ENCODE measurements at regions not wholly inside any gene's neighbourhood (a gene's known extent, or its start where the extent isn't known, plus 50 kb on each side); places are given as distances from the start of the nearest gene placed in this dataset.

DNA sequence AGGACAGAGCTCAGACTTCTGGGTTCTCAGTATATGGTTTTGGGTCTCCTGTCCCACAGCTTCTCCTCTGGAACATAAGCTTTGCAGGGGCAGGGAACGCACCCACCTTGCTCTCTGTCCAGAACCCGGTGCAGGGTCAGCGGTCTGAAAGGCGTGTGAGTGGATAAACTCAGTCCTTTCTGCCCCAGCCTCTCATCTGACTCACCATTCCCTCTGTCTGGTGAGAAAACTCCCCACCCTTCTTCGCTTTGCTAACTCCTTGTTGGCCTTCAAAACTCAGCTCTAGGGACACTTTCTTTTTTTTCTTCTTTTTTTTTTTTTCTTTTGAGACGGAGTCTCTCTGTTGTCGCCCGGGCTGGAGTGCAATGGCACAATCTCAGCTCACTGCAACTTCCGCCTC is 68.9 kb upstream of the NUP50 start:
- H3K4me3 ChIP-seq (ENCODE audit: low read length) = no peak overlapping the region
- DNase-seq (ENCODE audit: low read depth) = no peak
- no peak for TF ChIP-seq CTCF (conservative IDR thresholded peaks at IDR 0.05; ENCODE audit: low read length)

GRCh38 chr22:45096256-45096907 is 67.3 kb upstream of the NUP50 start:
- no peak overlapping the region for H3K4me3 ChIP-seq (ENCODE audit: low read length)
- peak; percentile 98 for TF ChIP-seq CTCF (conservative IDR thresholded peaks at IDR 0.05; ENCODE audit: low read length)
- DNase-seq (ENCODE audit: low read depth) = peak; percentile 59

DNA sequence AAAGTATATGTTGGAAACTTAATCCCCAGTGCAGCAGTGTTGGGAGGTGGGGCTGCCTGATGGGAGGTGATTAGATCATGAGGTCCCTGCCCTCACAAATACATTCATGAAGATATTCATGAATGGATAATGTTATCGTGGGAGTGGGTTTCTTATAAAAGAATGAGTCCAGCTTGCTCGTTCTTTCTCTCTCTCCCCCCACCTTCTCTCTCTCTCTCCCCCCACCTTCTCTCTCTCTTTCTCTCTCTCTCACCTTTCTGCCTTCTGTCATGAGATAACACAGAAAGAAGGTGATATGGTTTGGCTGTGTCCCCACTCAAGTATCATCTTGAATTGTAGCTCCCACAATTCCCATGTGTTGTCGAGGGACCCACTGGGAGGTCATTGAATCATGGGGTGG is 66.7 kb upstream of the NUP50 start:
- DNase-seq (ENCODE audit: low read depth) = no peak
- no peak for TF ChIP-seq CTCF (conservative IDR thresholded peaks at IDR 0.05; ENCODE audit: low read length)
- H3K4me3 ChIP-seq (ENCODE audit: low read length) = no peak overlapping the region

DNA sequence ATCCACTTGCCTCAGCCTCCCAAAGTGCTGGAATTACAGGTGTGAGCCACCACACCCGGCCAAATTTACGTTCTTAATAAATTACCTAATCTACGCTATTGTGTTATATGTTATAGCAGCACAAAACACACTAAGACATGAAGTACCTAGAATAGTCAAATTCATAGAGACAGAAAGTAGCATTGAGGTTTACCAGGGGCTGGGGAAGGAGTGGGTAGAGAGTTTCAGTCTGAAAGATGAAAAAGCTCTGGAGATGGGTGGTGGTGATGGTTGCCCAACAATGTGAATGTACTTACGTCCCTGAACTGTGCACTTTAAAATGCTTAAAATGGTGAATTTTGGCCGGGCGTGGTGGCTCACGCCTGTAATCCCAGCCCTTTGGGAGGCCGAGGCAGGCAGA is 65.7 kb upstream of the NUP50 start:
- DNase-seq (ENCODE audit: low read depth) = no peak
- no peak overlapping the region for H3K4me3 ChIP-seq (ENCODE audit: low read length)
- TF ChIP-seq CTCF (conservative IDR thresholded peaks at IDR 0.05; ENCODE audit: low read length) = no peak

- H3K4me3 ChIP-seq (ENCODE audit: low read length) = no peak overlapping the region
- no peak for DNase-seq (ENCODE audit: low read depth)
- no peak for TF ChIP-seq CTCF (conservative IDR thresholded peaks at IDR 0.05; ENCODE audit: low read length)
Observed at GRCh38 chr22:45099961-45100360, 63.8 kb upstream of the NUP50 start.

- TF ChIP-seq CTCF (conservative IDR thresholded peaks at IDR 0.05; ENCODE audit: low read length) = peak; percentile 88
- H3K4me3 ChIP-seq (ENCODE audit: low read length) = no peak overlapping the region
- peak; percentile 80 for DNase-seq (ENCODE audit: low read depth)
Observed at GRCh38 chr22:45101515-45102227, 62.1 kb upstream of the NUP50 start.

- TF ChIP-seq CTCF (conservative IDR thresholded peaks at IDR 0.05; ENCODE audit: low read length) = no peak
- no peak overlapping the region for H3K4me3 ChIP-seq (ENCODE audit: low read length)
- DNase-seq (ENCODE audit: low read depth) = no peak
Observed at GRCh38 chr22:45102896-45103420, 60.8 kb upstream of the NUP50 start.
